HG02840 (cell line): ENCODE measurements at regions not wholly inside any gene's neighbourhood (a gene's known extent, or its start where the extent isn't known, plus 50 kb on each side); places are given as distances from the start of the nearest gene placed in this dataset.

Source experiments
- ATAC-seq: cut with Tn5 transposase; IDR thresholded peaks from one replicate; pipeline ENCODE4 v1.9.1; 2021; ENCODE audit warnings: mild to moderate bottlenecking, moderate library complexity, moderate number of reproducible peaks; ENCODE audit not compliant: unreplicated experiment, low FRiP score

- no peak for ATAC-seq
Measured at GRCh38 chr10:31081937-31082840, 50.5 kb upstream of the ZNF438 start.

DNA sequence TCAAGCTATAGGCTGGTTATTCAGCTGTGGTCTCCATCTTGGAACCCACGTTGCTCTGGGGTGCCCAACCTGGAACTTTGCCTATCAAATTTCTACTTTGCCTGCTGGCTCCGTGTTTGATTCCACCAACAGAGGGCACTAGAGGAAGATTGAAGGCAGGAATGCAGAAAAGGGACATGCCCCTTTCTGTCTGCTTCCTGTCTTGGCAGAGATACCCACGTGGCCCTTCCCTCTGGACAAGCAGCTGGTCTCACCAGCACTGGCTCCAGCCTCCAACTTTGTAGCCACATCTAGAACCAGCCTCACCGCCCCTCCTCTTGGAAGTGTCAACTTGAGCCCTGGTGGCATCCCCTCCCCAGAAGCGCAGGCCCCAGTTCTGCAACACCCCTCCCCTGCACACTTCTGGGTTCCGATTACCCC, 52.1 kb upstream of the ZNF438 start:
- no peak for ATAC-seq

DNA sequence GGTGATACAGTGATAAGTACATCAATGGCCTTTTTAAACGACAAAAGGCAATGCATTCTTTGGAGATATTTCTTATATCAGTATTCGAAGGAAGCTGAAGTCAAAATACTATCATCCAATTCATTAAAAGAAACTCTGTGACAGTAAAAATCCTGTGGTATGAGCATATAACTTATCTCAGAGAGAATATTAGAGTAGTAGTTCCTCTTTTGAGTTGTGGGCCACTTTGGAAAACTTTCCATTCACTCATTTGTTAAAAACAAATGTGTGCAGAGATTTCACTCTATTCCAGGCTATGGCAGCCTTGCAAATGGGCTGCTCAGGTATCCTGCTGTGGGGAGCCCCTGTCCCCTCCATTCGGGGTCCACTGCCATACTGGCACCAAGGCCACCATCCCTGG, 55.3 kb upstream of the ZNF438 start:
- no peak for ATAC-seq

DNA sequence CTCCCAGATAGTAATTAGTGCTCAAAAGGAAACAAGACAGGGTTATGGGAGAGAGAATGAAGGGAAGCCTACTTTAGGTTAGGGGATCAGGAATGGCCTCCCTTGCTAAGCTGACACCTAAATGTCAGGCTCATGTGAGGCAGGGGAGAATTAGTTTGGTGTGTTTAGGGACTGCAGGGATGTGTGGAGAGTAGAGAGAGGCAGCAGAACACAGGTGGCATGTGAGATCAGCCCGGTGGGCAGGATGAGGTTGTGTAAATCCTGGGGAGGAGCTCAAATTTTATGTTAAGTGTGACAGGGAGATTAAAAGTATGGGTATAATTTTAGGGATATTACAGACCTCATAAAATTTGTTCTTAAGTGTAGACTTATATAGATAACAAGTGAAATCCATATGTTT, 56.2 kb upstream of the ZNF438 start:
- ATAC-seq: no peak

DNA sequence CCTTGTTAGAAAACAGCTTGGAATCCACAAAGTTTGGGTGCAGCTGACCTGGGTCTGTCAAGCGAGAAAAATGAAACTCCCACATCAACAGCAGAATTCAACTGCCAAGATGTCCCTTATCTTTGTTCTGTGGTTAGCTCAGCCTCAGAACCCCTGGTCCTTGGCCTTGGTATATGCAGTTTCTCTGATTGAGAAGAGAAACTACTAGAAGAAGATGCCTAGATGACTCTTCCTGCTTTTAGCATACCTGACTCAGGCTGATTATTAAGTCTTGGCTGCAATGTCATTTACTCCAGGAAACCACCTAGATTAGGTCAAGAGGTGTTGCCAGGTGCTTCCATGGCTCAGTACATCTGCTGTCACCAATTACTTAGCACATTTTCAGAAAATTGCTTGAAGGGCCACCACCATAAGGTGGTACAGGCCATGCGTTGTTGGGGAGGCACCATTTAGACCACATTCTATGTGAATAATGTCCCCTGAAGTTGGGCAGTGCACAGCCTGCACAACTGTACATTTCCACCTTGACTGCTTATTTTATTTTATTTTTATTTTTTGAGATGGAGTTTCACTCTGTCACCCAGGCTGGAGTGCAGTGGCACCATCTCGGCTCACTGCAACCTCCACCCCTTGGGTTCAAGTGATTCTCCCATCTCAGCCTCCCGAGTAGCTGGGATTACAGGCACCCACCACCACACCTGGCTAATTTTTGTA, 59.4 kb upstream of the ZNF438 start:
- ATAC-seq: no peak

- ATAC-seq: no peak
Measured at GRCh38 chr10:31095677-31096560, 64.3 kb upstream of the ZNF438 start.

DNA sequence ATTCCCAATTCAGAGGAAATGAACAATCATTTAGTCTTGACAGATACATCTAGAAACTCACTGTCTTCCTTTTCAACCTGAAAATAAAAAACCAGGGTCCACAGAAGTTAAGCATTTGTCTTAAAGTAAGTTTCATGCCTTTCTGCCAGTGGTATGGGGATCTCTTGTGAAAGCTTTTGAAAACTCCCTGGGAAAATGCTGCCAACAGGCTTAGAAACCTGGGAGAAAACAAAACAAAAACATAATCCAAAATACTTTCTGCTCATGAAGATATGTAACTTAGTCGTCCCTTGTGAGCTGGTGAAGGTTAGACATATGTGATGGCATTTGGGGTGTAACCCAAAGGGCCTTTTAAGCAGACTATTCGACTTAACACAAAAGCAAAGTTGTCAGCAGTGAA, 66.4 kb upstream of the ZNF438 start:
- no peak for ATAC-seq

- ATAC-seq: no peak
Measured at GRCh38 chr10:31099094-31099493, 67.4 kb upstream of the ZNF438 start.

DNA sequence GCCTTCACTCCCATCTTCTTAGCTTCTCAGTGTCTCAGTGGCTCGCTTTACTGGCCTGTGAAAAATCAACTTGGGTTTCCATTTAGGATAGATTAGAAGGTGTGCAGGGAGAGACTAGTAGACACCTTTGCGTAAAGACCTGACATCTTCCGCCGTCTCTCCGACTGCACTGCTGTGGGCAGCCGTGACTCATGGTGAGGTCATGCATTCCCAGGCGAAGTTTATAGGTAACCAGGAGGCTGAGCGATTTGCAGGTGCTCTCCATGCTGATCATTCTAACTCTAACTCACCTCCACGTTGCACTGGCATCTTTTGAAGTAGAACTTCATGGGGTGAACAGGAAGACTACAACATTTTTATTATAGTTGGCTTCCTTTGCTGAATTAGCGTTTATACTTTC, 68.0 kb upstream of the ZNF438 start:
- ATAC-seq: no peak

GRCh38 chr10:31100115-31100601, 68.5 kb upstream of the ZNF438 start:
- no peak for ATAC-seq

DNA sequence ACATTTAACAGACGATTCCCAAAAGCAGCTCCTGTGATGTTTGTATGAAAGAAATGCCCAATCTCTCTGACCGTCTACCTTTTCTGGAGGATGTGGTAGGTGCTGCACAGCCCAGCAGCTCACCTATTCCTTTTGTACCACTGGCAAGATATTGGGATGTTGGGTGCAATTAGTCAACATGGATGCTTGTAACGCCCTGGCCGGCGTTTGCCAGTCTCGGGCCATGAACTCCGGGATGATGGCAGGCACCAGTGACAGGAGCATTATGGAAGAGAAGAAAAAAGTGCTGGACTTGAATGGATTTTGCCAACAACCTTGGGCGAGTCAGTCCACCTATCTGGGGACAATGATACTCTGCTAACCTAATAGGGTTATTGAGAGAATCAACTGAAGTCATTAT, 69.0 kb upstream of the ZNF438 start:
- ATAC-seq: no peak

- peak; percentile 68 for ATAC-seq
Measured at GRCh38 chr10:31101123-31101522, 69.5 kb upstream of the ZNF438 start.

GRCh38 chr10:31102421-31102820, 70.8 kb upstream of the ZNF438 start:
- ATAC-seq: no peak

DNA sequence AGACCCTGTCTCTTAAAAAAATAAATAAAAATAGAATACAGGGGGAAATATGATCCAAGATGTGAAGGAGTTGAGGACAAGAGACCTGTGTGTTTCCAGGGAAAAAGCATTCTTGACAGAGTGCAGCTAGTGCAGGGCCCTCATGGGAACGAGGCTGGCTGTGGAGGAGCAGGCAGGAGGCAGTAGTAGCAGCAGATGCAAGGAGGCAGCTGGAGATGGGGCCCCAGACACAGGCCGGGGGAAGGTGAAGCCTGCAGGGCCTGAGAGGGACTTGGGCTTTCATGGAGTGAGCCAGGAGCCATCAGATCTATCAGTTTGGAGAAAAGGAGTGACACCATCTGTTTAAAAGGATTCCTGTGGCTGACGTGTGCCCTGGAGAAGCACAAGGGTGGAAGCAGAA, 71.4 kb upstream of the ZNF438 start:
- ATAC-seq: no peak

- ATAC-seq: no peak
Measured at GRCh38 chr10:31112961-31113360, 81.3 kb upstream of the ZNF438 start.

- no peak for ATAC-seq
Measured at GRCh38 chr10:31116226-31116625, 84.6 kb upstream of the ZNF438 start.

- no peak for ATAC-seq
Measured at GRCh38 chr10:31118556-31118955, 86.9 kb upstream of the ZNF438 start.

GRCh38 chr10:31120392-31120791, 88.7 kb upstream of the ZNF438 start:
- ATAC-seq: no peak

DNA sequence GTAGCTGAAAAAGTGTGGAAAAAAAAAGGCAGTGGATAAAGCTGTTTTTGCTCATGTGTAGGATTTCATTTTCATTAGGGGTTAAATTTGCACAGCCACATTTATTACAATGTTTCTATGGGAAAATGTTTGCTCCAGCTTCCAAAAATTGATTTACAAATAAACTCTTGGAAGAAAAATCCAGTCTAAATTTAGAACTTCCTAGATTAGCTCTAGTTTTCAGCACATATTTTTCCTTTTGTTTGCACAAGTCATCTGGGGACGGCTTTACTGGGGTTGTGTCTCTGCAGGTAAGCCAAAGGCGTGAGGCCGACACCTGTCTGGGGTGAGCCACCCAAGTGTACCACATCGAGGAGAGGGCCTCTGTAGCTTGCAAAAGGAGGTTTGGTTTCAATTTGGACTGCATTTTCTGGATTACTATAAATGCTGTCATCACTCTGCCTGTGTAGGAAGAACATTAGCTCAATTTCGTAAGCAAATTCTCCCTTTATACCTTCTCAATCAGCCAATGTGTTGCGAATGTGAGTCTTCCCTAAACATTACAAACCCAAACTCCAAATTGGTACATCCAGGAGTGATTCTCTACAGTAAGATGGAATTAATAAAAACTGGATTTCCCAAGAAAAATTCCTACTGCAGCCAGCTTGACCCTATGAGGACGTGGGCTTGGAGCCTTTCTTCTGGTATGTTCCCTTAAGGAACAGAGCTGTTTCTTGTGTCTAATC, 89.5 kb upstream of the ZNF438 start:
- no peak for ATAC-seq
